ENCODE measurements at regions not wholly inside any gene's neighbourhood (a gene's known extent, or its start where the extent isn't known, plus 50 kb on each side); places are given as distances from the start of the nearest gene placed in this dataset.
A peak's percentile ranks its signal among the peaks of the same experiment; 100 is the strongest.

- no peak overlapping the region for H2AFZ ChIP-seq (ENCODE audit: low read length, unreplicated experiment)
- no peaks in the 10 kb centered on the region for H3K36me3 ChIP-seq (ENCODE audit: insufficient read depth, low read length)
- no peaks in the 10 kb centered on the region for H3K79me2 ChIP-seq (ENCODE audit: control insufficient read depth, insufficient read depth, low read length, unreplicated experiment)
- no peaks in the 10 kb centered on the region for H3K27me3 ChIP-seq (ENCODE audit: insufficient read depth, low read length)
- no peak overlapping the region for H3K27ac ChIP-seq (ENCODE audit: low read depth, low read length)
- no peaks in the 10 kb centered on the region for H3K4me1 ChIP-seq (ENCODE audit: control insufficient read depth, insufficient read depth, low read length, unreplicated experiment)
- no peak overlapping the region for H3K4me3 ChIP-seq (ENCODE audit: low read depth, low read length)
These were observed 137.5 kb downstream of the FSCB start for GRCh38 chr14:44369401-44370123.

- H3K27ac ChIP-seq (ENCODE audit: low read depth, low read length): no peak overlapping the region
- H3K27me3 ChIP-seq (ENCODE audit: insufficient read depth, low read length): no peaks in the 10 kb centered on the region
- H3K79me2 ChIP-seq (ENCODE audit: control insufficient read depth, insufficient read depth, low read length, unreplicated experiment): no peaks in the 10 kb centered on the region
- no peak overlapping the region for H3K4me3 ChIP-seq (ENCODE audit: low read depth, low read length)
- no peaks in the 10 kb centered on the region for H3K36me3 ChIP-seq (ENCODE audit: insufficient read depth, low read length)
- no peaks in the 10 kb centered on the region for H3K4me1 ChIP-seq (ENCODE audit: control insufficient read depth, insufficient read depth, low read length, unreplicated experiment)
- no peak overlapping the region for H2AFZ ChIP-seq (ENCODE audit: low read length, unreplicated experiment)
These were observed 146.0 kb downstream of the FSCB start for GRCh38 chr14:44361083-44361482.

GRCh38 chr14:44353805-44354204 is 153.3 kb downstream of the FSCB start:
- no peak overlapping the region for H3K4me3 ChIP-seq (ENCODE audit: low read depth, low read length)
- H3K4me1 ChIP-seq (ENCODE audit: control insufficient read depth, insufficient read depth, low read length, unreplicated experiment): no peaks in the 10 kb centered on the region
- no peak overlapping the region for H2AFZ ChIP-seq (ENCODE audit: low read length, unreplicated experiment)
- no peaks in the 10 kb centered on the region for H3K79me2 ChIP-seq (ENCODE audit: control insufficient read depth, insufficient read depth, low read length, unreplicated experiment)
- no peaks in the 10 kb centered on the region for H3K27me3 ChIP-seq (ENCODE audit: insufficient read depth, low read length)
- no peak overlapping the region for H3K27ac ChIP-seq (ENCODE audit: low read depth, low read length)
- H3K36me3 ChIP-seq (ENCODE audit: insufficient read depth, low read length): no peaks in the 10 kb centered on the region

GRCh38 chr14:44352201-44352600 is 154.9 kb downstream of the FSCB start:
- H3K27ac ChIP-seq (ENCODE audit: low read depth, low read length): no peak overlapping the region
- no peak overlapping the region for H2AFZ ChIP-seq (ENCODE audit: low read length, unreplicated experiment)
- H3K4me3 ChIP-seq (ENCODE audit: low read depth, low read length): no peak overlapping the region

GRCh38 chr14:44347316-44347715 is 159.8 kb downstream of the FSCB start:
- H2AFZ ChIP-seq (ENCODE audit: low read length, unreplicated experiment): no peak overlapping the region
- no peak overlapping the region for H3K4me3 ChIP-seq (ENCODE audit: low read depth, low read length)
- H3K27me3 ChIP-seq (ENCODE audit: insufficient read depth, low read length): no peaks in the 10 kb centered on the region
- no peaks in the 10 kb centered on the region for H3K79me2 ChIP-seq (ENCODE audit: control insufficient read depth, insufficient read depth, low read length, unreplicated experiment)
- H3K36me3 ChIP-seq (ENCODE audit: insufficient read depth, low read length): no peaks in the 10 kb centered on the region
- no peak overlapping the region for H3K27ac ChIP-seq (ENCODE audit: low read depth, low read length)
- H3K4me1 ChIP-seq (ENCODE audit: control insufficient read depth, insufficient read depth, low read length, unreplicated experiment): no peaks in the 10 kb centered on the region

More at GRCh38 chr14:44352201-44352600, 154.9 kb downstream of the FSCB start:
- no peaks in the 10 kb centered on the region for H3K27me3 ChIP-seq (ENCODE audit: insufficient read depth, low read length)
- H3K4me1 ChIP-seq (ENCODE audit: control insufficient read depth, insufficient read depth, low read length, unreplicated experiment): no peaks in the 10 kb centered on the region
- H3K79me2 ChIP-seq (ENCODE audit: control insufficient read depth, insufficient read depth, low read length, unreplicated experiment): no peaks in the 10 kb centered on the region
- H3K36me3 ChIP-seq (ENCODE audit: insufficient read depth, low read length): no peaks in the 10 kb centered on the region

GRCh38 chr14:44341116-44341515 is 166.0 kb downstream of the FSCB start:
- H3K27me3 ChIP-seq (ENCODE audit: insufficient read depth, low read length): no peaks in the 10 kb centered on the region
- H3K27ac ChIP-seq (ENCODE audit: low read depth, low read length): no peak overlapping the region
- H3K36me3 ChIP-seq (ENCODE audit: insufficient read depth, low read length): no peaks in the 10 kb centered on the region
- no peak overlapping the region for H2AFZ ChIP-seq (ENCODE audit: low read length, unreplicated experiment)
- H3K79me2 ChIP-seq (ENCODE audit: control insufficient read depth, insufficient read depth, low read length, unreplicated experiment): no peaks in the 10 kb centered on the region
- no peaks in the 10 kb centered on the region for H3K4me1 ChIP-seq (ENCODE audit: control insufficient read depth, insufficient read depth, low read length, unreplicated experiment)
- no peak overlapping the region for H3K4me3 ChIP-seq (ENCODE audit: low read depth, low read length)

GRCh38 chr14:44339862-44340261 is 167.2 kb downstream of the FSCB start:
- no peaks in the 10 kb centered on the region for H3K79me2 ChIP-seq (ENCODE audit: control insufficient read depth, insufficient read depth, low read length, unreplicated experiment)
- no peak overlapping the region for H2AFZ ChIP-seq (ENCODE audit: low read length, unreplicated experiment)
- H3K4me3 ChIP-seq (ENCODE audit: low read depth, low read length): no peak overlapping the region
- no peak overlapping the region for H3K27ac ChIP-seq (ENCODE audit: low read depth, low read length)
- no peaks in the 10 kb centered on the region for H3K27me3 ChIP-seq (ENCODE audit: insufficient read depth, low read length)
- H3K4me1 ChIP-seq (ENCODE audit: control insufficient read depth, insufficient read depth, low read length, unreplicated experiment): no peaks in the 10 kb centered on the region
- H3K36me3 ChIP-seq (ENCODE audit: insufficient read depth, low read length): no peaks in the 10 kb centered on the region

GRCh38 chr14:44339231-44339630 is 167.9 kb downstream of the FSCB start:
- no peak overlapping the region for H2AFZ ChIP-seq (ENCODE audit: low read length, unreplicated experiment)
- H3K36me3 ChIP-seq (ENCODE audit: insufficient read depth, low read length): no peaks in the 10 kb centered on the region
- no peaks in the 10 kb centered on the region for H3K27me3 ChIP-seq (ENCODE audit: insufficient read depth, low read length)
- H3K79me2 ChIP-seq (ENCODE audit: control insufficient read depth, insufficient read depth, low read length, unreplicated experiment): no peaks in the 10 kb centered on the region
- H3K4me1 ChIP-seq (ENCODE audit: control insufficient read depth, insufficient read depth, low read length, unreplicated experiment): no peaks in the 10 kb centered on the region
- H3K27ac ChIP-seq (ENCODE audit: low read depth, low read length): no peak overlapping the region
- H3K4me3 ChIP-seq (ENCODE audit: low read depth, low read length): no peak overlapping the region

GRCh38 chr14:44317441-44317746 is 189.7 kb downstream of the FSCB start:
- no peaks in the 10 kb centered on the region for H3K79me2 ChIP-seq (ENCODE audit: control insufficient read depth, insufficient read depth, low read length, unreplicated experiment)
- H3K4me3 ChIP-seq (ENCODE audit: low read depth, low read length): no peak overlapping the region
- H2AFZ ChIP-seq (ENCODE audit: low read length, unreplicated experiment): no peak overlapping the region
- H3K4me1 ChIP-seq (ENCODE audit: control insufficient read depth, insufficient read depth, low read length, unreplicated experiment): peaks cover 10% of the 10 kb centered on the region
- no peaks in the 10 kb centered on the region for H3K36me3 ChIP-seq (ENCODE audit: insufficient read depth, low read length)
- peak overlapping the region; percentile 29; the same call in 1 of the 2 replicates for H3K27ac ChIP-seq (ENCODE audit: low read depth, low read length)
- H3K27me3 ChIP-seq (ENCODE audit: insufficient read depth, low read length): no peaks in the 10 kb centered on the region

GRCh38 chr14:44316647-44317440 is 190.2 kb downstream of the FSCB start:
- Histone ChIP-seq H3K36me3 (ENCODE audit: insufficient read depth, low read length) (no peaks in the 10 kb centered on the region), H3K27ac (ENCODE audit: low read depth, low read length) (peak overlapping the region; percentile 59), H3K27me3 (ENCODE audit: insufficient read depth, low read length) (no peaks in the 10 kb centered on the region), H2AFZ (ENCODE audit: low read length, unreplicated experiment) (no peak overlapping the region), H3K4me3 (ENCODE audit: low read depth, low read length) (no peak overlapping the region), H3K79me2 (ENCODE audit: control insufficient read depth, insufficient read depth, low read length, unreplicated experiment) (no peaks in the 10 kb centered on the region), H3K4me1 (ENCODE audit: control insufficient read depth, insufficient read depth, low read length, unreplicated experiment) (peaks cover 10% of the 10 kb centered on the region)

GRCh38 chr14:44309331-44309730 is 197.8 kb downstream of the FSCB start:
- no peak overlapping the region for H2AFZ ChIP-seq (ENCODE audit: low read length, unreplicated experiment)
- H3K27ac ChIP-seq (ENCODE audit: low read depth, low read length): no peak overlapping the region
- no peaks in the 10 kb centered on the region for H3K27me3 ChIP-seq (ENCODE audit: insufficient read depth, low read length)
- H3K4me3 ChIP-seq (ENCODE audit: low read depth, low read length): no peak overlapping the region
- H3K79me2 ChIP-seq (ENCODE audit: control insufficient read depth, insufficient read depth, low read length, unreplicated experiment): no peaks in the 10 kb centered on the region
- H3K36me3 ChIP-seq (ENCODE audit: insufficient read depth, low read length): no peaks in the 10 kb centered on the region
- no peaks in the 10 kb centered on the region for H3K4me1 ChIP-seq (ENCODE audit: control insufficient read depth, insufficient read depth, low read length, unreplicated experiment)

All from ACC112 (cell line).